LNCaP clone FGC (cell line): ENCODE measurements at regions not wholly inside any gene's neighbourhood (a gene's known extent, or its start where the extent isn't known, plus 50 kb on each side); places are given as distances from the start of the nearest gene placed in this dataset.

Source experiments
- DNase-seq: peaks from one replicate; pipeline ENCODE4 v3.0.0-alpha.2; 2011; ENCODE audit warnings: low read depth
- H3K4me3 ChIP-seq: 2 replicates; pipeline ENCODE4 v1.5.1; 2011; ENCODE audit warnings: mild to moderate bottlenecking, low read depth, low read length, control low read depth
- TF ChIP-seq, protein P1 (sequence below): IDR thresholded peaks from 2 replicates; pipeline ENCODE4 v1.5.1; 2012; ENCODE audit warnings: mild to moderate bottlenecking; ENCODE audit not compliant: control insufficient read depth, insufficient read depth; ENCODE audit errors: extremely low read depth

- TF ChIP-seq, protein P1, sequence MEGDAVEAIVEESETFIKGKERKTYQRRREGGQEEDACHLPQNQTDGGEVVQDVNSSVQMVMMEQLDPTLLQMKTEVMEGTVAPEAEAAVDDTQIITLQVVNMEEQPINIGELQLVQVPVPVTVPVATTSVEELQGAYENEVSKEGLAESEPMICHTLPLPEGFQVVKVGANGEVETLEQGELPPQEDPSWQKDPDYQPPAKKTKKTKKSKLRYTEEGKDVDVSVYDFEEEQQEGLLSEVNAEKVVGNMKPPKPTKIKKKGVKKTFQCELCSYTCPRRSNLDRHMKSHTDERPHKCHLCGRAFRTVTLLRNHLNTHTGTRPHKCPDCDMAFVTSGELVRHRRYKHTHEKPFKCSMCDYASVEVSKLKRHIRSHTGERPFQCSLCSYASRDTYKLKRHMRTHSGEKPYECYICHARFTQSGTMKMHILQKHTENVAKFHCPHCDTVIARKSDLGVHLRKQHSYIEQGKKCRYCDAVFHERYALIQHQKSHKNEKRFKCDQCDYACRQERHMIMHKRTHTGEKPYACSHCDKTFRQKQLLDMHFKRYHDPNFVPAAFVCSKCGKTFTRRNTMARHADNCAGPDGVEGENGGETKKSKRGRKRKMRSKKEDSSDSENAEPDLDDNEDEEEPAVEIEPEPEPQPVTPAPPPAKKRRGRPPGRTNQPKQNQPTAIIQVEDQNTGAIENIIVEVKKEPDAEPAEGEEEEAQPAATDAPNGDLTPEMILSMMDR = no peak
- no peak for DNase-seq
- no peak overlapping the region for H3K4me3 ChIP-seq
Measured at GRCh38 chr7:20839196-20839735, 52.6 kb upstream of the SP8 start.

- TF ChIP-seq, protein P1 = no peak
- no peak for DNase-seq
- no peak overlapping the region for H3K4me3 ChIP-seq
Measured at GRCh38 chr7:20839987-20840386, 53.3 kb upstream of the SP8 start.

DNA sequence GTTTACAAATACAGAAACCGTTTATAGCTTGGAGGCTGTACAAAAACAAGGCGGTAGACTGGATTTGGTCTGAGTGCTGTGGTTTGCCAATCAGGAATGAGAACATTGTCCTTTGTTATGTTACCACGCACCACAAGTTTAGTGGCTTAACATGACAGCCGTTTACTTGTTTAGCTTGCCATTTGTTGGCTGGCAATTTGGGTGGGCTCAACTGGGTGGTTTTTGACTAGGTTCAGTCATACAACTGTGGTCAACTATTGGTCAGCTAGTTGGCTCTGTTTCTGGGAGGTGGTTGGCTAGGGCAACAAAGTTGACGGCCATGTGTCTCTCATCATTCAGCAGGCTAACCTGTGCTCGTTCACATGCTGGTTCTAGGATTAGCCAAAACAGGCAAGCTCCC lies 60.1 kb upstream of the SP8 start:
- DNase-seq = no peak
- H3K4me3 ChIP-seq = no peak overlapping the region
- TF ChIP-seq, protein P1 = no peak

GRCh38 chr7:20858951-20859350 lies 72.3 kb upstream of the SP8 start:
- DNase-seq = peak; percentile 33
- no peak overlapping the region for H3K4me3 ChIP-seq
- TF ChIP-seq, protein P1 = no peak

DNA sequence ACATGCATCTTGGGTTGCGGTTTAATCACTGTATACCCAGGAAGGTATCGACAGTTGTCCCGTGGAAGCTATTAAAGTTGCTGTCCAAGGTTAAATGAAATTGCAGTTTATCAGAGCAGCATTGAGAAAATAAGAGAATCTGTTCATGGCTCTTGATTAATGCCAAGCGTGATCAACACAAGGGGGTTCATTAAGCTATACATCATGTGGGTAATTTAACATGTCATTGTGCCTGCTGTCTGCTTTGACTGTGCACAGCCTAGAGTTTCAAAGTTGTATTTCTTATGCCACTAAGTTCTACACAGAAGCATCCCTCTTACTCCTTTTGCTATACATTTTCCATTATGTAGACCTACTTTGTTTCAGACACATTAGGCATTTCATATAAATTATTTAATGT lies 74.8 kb upstream of the SP8 start:
- DNase-seq = no peak
- TF ChIP-seq, protein P1 = no peak
- H3K4me3 ChIP-seq = no peak overlapping the region

GRCh38 chr7:20862554-20862953 lies 75.9 kb upstream of the SP8 start:
- no peak overlapping the region for H3K4me3 ChIP-seq
- TF ChIP-seq, protein P1 = no peak
- no peak for DNase-seq

DNA sequence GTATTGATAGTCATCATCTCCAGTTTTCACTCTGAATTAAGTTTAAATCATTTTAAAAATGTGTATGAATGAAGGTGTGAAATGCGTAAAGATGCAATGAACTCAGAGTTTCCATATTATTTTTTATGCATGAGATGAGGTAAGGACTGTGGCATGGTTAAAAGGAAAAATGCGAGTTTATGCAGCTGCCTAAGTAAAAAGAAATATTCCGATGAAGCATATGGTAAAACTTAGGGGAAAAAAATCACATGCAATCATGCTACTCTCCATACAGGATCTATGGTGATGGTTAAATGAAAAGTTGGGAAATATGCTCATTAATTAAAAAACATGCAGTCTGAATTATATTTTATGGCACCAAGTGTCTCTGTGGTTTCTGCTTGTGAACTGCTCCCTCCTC lies 77.5 kb upstream of the SP8 start:
- no peak for DNase-seq
- no peak overlapping the region for H3K4me3 ChIP-seq
- TF ChIP-seq, protein P1 = no peak
